ENCODE measurements at regions not wholly inside any gene's neighbourhood (a gene's known extent, or its start where the extent isn't known, plus 50 kb on each side); places are given as distances from the start of the nearest gene placed in this dataset.

GRCh38 chr6:6857528-6857927 lies 250.2 kb upstream of the RREB1 start:
- H3K4me1 ChIP-seq (ENCODE audit: insufficient read depth), result peaks cover 4% of the 10 kb centered on the region
- H3K27ac ChIP-seq, result peak overlapping the region; percentile 75
- H3K36me3 ChIP-seq (replicated peaks; ENCODE audit: insufficient read depth, low read depth), result no peaks in the 10 kb centered on the region
- H3K4me3 ChIP-seq, result no peak overlapping the region
- no peaks in the 10 kb centered on the region for H3K9me3 ChIP-seq (ENCODE audit: low read depth)
- H4K20me1 ChIP-seq (ENCODE audit: insufficient read depth, poor library complexity, severe bottlenecking), result no peaks in the 10 kb centered on the region
- H3K4me2 ChIP-seq, result peak overlapping the region; percentile 55
- no peak overlapping the region for H2AFZ ChIP-seq
- H3K27me3 ChIP-seq, result no peaks in the 10 kb centered on the region
- no peak for DNase-seq (ENCODE audit: low spot score)
- H3K79me2 ChIP-seq, result no peaks in the 10 kb centered on the region
- TF ChIP-seq CTCF (IDR thresholded peaks at IDR 0.05; ENCODE audit: poor library complexity), result no peak
- 79% methylated on average over 5 of the region's 5 CpGs for WGBS (ENCODE audit: low lambda C conversion rate, missing lambda C conversion rate)
- H3K9me2 ChIP-seq (replicated peaks; ENCODE audit: insufficient read depth), result no peaks in the 10 kb centered on the region

GRCh38 chr6:6858533-6858982 lies 249.2 kb upstream of the RREB1 start:
- Histone ChIP-seq H3K4me2 (no peak overlapping the region), H3K27me3 (no peaks in the 10 kb centered on the region), H2AFZ (no peak overlapping the region), H3K9me3 (ENCODE audit: low read depth) (no peaks in the 10 kb centered on the region), H3K4me3 (no peak overlapping the region), H3K79me2 (no peaks in the 10 kb centered on the region), H3K4me1 (ENCODE audit: insufficient read depth) (peaks cover 4% of the 10 kb centered on the region), H3K27ac (no peak overlapping the region), H3K9me2 (replicated peaks; ENCODE audit: insufficient read depth) (no peaks in the 10 kb centered on the region), H3K36me3 (replicated peaks; ENCODE audit: insufficient read depth, low read depth) (no peaks in the 10 kb centered on the region), H4K20me1 (ENCODE audit: insufficient read depth, poor library complexity, severe bottlenecking) (no peaks in the 10 kb centered on the region)
- DNase-seq (ENCODE audit: low spot score), result no peak
- 85% methylated on average over 12 of the region's 12 CpGs for WGBS (ENCODE audit: low lambda C conversion rate, missing lambda C conversion rate)
- TF ChIP-seq EZH2 (IDR thresholded peaks at IDR 0.05; ENCODE audit: borderline replicate concordance) (no peak), CTCF (IDR thresholded peaks at IDR 0.05; ENCODE audit: poor library complexity) (no peak), EZH2phosphoT487 (IDR thresholded peaks at IDR 0.05; ENCODE audit: low read depth, severe bottlenecking, unreplicated experiment) (no peak)

GRCh38 chr6:6859105-6859504 lies 248.7 kb upstream of the RREB1 start:
- Histone ChIP-seq H3K36me3 (replicated peaks; ENCODE audit: insufficient read depth, low read depth) (no peaks in the 10 kb centered on the region), H4K20me1 (ENCODE audit: insufficient read depth, poor library complexity, severe bottlenecking) (no peaks in the 10 kb centered on the region), H3K9me3 (ENCODE audit: low read depth) (no peaks in the 10 kb centered on the region), H3K27me3 (no peaks in the 10 kb centered on the region), H3K4me2 (no peak overlapping the region), H3K27ac (no peak overlapping the region), H3K4me1 (ENCODE audit: insufficient read depth) (peaks cover 4% of the 10 kb centered on the region), H3K79me2 (no peaks in the 10 kb centered on the region), H2AFZ (no peak overlapping the region), H3K9me2 (replicated peaks; ENCODE audit: insufficient read depth) (no peaks in the 10 kb centered on the region), H3K4me3 (no peak overlapping the region)
- no peak for DNase-seq (ENCODE audit: low spot score)
- TF ChIP-seq EZH2phosphoT487 (IDR thresholded peaks at IDR 0.05; ENCODE audit: low read depth, severe bottlenecking, unreplicated experiment) (no peak), CTCF (IDR thresholded peaks at IDR 0.05; ENCODE audit: poor library complexity) (no peak), EZH2 (IDR thresholded peaks at IDR 0.05; ENCODE audit: borderline replicate concordance) (no peak)
- 72% methylated on average over 5 of the region's 5 CpGs for WGBS (ENCODE audit: low lambda C conversion rate, missing lambda C conversion rate)

GRCh38 chr6:6859722-6860121 lies 248.0 kb upstream of the RREB1 start:
- Histone ChIP-seq H3K4me3 (no peak overlapping the region), H3K4me1 (ENCODE audit: insufficient read depth) (peaks cover 4% of the 10 kb centered on the region), H3K27me3 (no peaks in the 10 kb centered on the region), H2AFZ (no peak overlapping the region), H3K27ac (no peak overlapping the region), H3K4me2 (no peak overlapping the region), H4K20me1 (ENCODE audit: insufficient read depth, poor library complexity, severe bottlenecking) (no peaks in the 10 kb centered on the region), H3K79me2 (no peaks in the 10 kb centered on the region), H3K9me3 (ENCODE audit: low read depth) (no peaks in the 10 kb centered on the region), H3K36me3 (replicated peaks; ENCODE audit: insufficient read depth, low read depth) (no peaks in the 10 kb centered on the region), H3K9me2 (replicated peaks; ENCODE audit: insufficient read depth) (no peaks in the 10 kb centered on the region)
- no peak for DNase-seq (ENCODE audit: low spot score)
- WGBS (ENCODE audit: low lambda C conversion rate, missing lambda C conversion rate), result 94% methylated on average over 5 of the region's 5 CpGs
- TF ChIP-seq EZH2phosphoT487 (IDR thresholded peaks at IDR 0.05; ENCODE audit: low read depth, severe bottlenecking, unreplicated experiment) (no peak), EZH2 (IDR thresholded peaks at IDR 0.05; ENCODE audit: borderline replicate concordance) (no peak), CTCF (IDR thresholded peaks at IDR 0.05; ENCODE audit: poor library complexity) (no peak)
